Fibroblast of mammary gland (primary cell): ENCODE measurements at regions not wholly inside any gene's neighbourhood (a gene's known extent, or its start where the extent isn't known, plus 50 kb on each side); places are given as distances from the start of the nearest gene placed in this dataset.

ENCODE experiments used
- DNase-seq: peaks from one replicate; pipeline ENCODE4 v3.0.0-alpha.2; 2010; ENCODE audit warnings: low read depth
- H3K4me3 ChIP-seq: 2 replicates; pipeline ENCODE4 v1.5.1; 2011; ENCODE audit warnings: low read depth, mild to moderate bottlenecking, low read length, moderate library complexity; ENCODE audit not compliant: control insufficient read depth
- TF ChIP-seq, protein P1 (sequence below): conservative IDR thresholded peaks from 2 replicates; pipeline ENCODE4 v1.5.1; 2011; ENCODE audit warnings: low read depth, low read length, inconsistent platforms; ENCODE audit not compliant: control insufficient read depth, insufficient read depth

- H3K4me3 ChIP-seq: no peak overlapping the region
- TF ChIP-seq, protein P1, sequence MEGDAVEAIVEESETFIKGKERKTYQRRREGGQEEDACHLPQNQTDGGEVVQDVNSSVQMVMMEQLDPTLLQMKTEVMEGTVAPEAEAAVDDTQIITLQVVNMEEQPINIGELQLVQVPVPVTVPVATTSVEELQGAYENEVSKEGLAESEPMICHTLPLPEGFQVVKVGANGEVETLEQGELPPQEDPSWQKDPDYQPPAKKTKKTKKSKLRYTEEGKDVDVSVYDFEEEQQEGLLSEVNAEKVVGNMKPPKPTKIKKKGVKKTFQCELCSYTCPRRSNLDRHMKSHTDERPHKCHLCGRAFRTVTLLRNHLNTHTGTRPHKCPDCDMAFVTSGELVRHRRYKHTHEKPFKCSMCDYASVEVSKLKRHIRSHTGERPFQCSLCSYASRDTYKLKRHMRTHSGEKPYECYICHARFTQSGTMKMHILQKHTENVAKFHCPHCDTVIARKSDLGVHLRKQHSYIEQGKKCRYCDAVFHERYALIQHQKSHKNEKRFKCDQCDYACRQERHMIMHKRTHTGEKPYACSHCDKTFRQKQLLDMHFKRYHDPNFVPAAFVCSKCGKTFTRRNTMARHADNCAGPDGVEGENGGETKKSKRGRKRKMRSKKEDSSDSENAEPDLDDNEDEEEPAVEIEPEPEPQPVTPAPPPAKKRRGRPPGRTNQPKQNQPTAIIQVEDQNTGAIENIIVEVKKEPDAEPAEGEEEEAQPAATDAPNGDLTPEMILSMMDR: no peak
- DNase-seq: no peak
These were observed 93.6 kb upstream of the BCAR3 start for GRCh38 chr1:93775224-93775623.

DNA sequence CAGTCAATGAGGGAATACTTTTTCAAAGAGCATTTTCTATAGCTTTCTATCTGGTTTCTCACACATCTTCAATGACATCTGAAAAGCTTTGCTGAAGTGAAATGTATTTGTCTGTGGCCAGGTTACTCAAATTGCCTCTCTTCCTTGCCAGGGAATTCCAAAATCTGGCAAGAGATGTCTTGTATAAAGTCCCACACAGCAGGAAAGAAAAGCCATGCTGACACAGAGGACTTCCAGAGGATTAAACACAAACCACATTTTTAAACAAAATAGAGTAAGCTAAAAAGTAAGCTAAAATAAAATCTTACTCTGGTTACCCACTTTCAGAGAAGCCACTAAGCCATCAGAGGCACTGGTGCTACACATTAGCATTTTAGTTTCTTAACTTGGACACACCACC lies 93.1 kb upstream of the BCAR3 start:
- H3K4me3 ChIP-seq: no peak overlapping the region
- no peak for DNase-seq
- TF ChIP-seq, protein P1: no peak

GRCh38 chr1:93773049-93773838 lies 91.6 kb upstream of the BCAR3 start:
- TF ChIP-seq, protein P1: no peak
- no peak overlapping the region for H3K4me3 ChIP-seq
- DNase-seq: no peak

DNA sequence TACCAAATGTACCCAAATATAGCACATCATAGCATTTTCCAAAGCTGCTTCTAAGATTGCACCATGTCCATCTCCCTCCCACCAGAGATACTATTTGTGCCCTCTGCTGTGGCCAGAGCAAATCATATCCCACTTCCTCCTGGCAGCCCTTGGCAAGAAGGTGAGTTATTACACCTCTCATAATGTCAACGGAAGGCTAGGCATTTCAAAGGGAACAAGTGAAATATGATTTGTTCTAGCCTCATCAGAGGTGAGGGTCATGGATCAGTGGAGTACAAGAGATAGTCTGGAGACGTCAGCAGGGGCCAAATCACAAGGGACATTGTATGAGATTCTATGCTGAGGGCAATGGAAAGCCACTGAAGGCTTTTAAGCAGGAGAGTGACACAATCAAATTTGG lies 90.2 kb upstream of the BCAR3 start:
- DNase-seq: no peak
- TF ChIP-seq, protein P1: no peak
- H3K4me3 ChIP-seq: no peak overlapping the region

DNA sequence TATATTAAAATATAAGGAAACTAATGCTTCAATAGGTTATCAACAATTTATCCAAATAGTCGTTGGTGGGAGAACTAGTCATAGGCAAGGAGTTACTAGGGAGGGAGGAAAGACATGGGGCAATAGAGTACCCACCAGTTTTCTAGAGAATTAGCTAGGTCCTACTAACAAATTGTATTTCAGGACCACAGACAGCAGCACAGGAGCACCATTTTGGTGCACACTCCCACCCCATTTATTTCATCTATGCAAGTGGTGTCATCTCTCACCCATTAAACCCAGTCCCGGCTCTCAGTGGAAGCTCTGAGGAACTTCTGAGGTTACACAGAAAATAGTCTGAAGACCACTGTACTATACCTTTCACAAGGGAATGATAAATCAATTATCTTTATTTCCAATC lies 89.0 kb upstream of the BCAR3 start:
- peak; percentile 24 for DNase-seq
- no peak overlapping the region for H3K4me3 ChIP-seq
- TF ChIP-seq, protein P1: no peak

GRCh38 chr1:93769777-93770176 lies 88.1 kb upstream of the BCAR3 start:
- TF ChIP-seq, protein P1: no peak
- no peak for DNase-seq
- H3K4me3 ChIP-seq: no peak overlapping the region
